ENCODE measurements at regions not wholly inside any gene's neighbourhood (a gene's known extent, or its start where the extent isn't known, plus 50 kb on each side); places are given as distances from the start of the nearest gene placed in this dataset.

- no peak overlapping the region for H3K27ac ChIP-seq (ENCODE audit: low read depth, low read length)
- H3K9ac ChIP-seq (ENCODE audit: low read length): no peak overlapping the region
- no peak overlapping the region for H3K4me3 ChIP-seq (ENCODE audit: low read length)
- no peaks in the 10 kb centered on the region for H3K4me1 ChIP-seq (ENCODE audit: control insufficient read depth, insufficient read depth, low read length)
- H3K27me3 ChIP-seq (ENCODE audit: control insufficient read depth, insufficient read depth, low read length): no peaks in the 10 kb centered on the region
- H3K36me3 ChIP-seq (ENCODE audit: control insufficient read depth, insufficient read depth, low read length): no peaks in the 10 kb centered on the region
Observed at GRCh38 chr1:228685081-228685660, 50.1 kb upstream of the RHOU start.
